Panc1 (cell line): ENCODE measurements at regions not wholly inside any gene's neighbourhood (a gene's known extent, or its start where the extent isn't known, plus 50 kb on each side); places are given as distances from the start of the nearest gene placed in this dataset.

Experiments used
- ATAC-seq: fragments of 200-7000 bp; cut with Tn5 transposase; 2 replicates; pipeline ENCODE4 v1.9.1; 2020; ENCODE audit warnings: mild to moderate bottlenecking, moderate library complexity
- BruUV-seq: library from RNA; stranded (reverse); fragments of 400-500 nt; replicated peaks from 2 replicates; lab custom pipeline; 2021; lab: Mats Ljungman, UMichigan
- CTCF ChIA-PET: fragments of 300-600 bp; sonication (Branson Sonifier 250); formaldehyde crosslinking; loops from one replicate; lab custom pipeline; 2022; ENCODE audit warnings: antibody characterized with exemption; lab: Charles Lee
- POLR2A ChIA-PET: fragments of 300-600 bp; sonication (Branson Sonifier 250); formaldehyde crosslinking; loops from one replicate; lab custom pipeline; 2022; ENCODE audit warnings: antibody characterized with exemption; lab: Charles Lee
- DNase-seq: peaks from one replicate; pipeline ENCODE4 v3.0.0-alpha.2; 2010; ENCODE audit warnings: low read depth, low spot score
- H3K27ac ChIP-seq: 2 replicates; pipeline ENCODE4 v1.5.1; 2011; ENCODE audit warnings: mild to moderate bottlenecking, low read length, inconsistent platforms
- H3K27me3 ChIP-seq: fragments of 200-500 bp; sonication (Bioruptor generic); 2 replicates; pipeline ENCODE4 v1.6.0; 2014; ENCODE audit warnings: low read length, inconsistent platforms; ENCODE audit not compliant: control insufficient read depth, insufficient read depth
- H3K36me3 ChIP-seq: fragments of 200-500 bp; sonication (Bioruptor generic); 2 replicates; pipeline ENCODE4 v1.5.1; 2014; ENCODE audit warnings: inconsistent platforms, mild to moderate bottlenecking, low read length, moderate library complexity; ENCODE audit not compliant: control insufficient read depth, insufficient read depth
- H3K4me1 ChIP-seq: 2 replicates; pipeline ENCODE4 v1.5.1; 2011; ENCODE audit warnings: inconsistent platforms, mild to moderate bottlenecking, low read length, moderate library complexity; ENCODE audit not compliant: control insufficient read depth, insufficient read depth
- H3K4me3 ChIP-seq, 2 experiments: 2 replicates each; pipeline ENCODE4 v1.5.1; 2011 to 2012; ENCODE audit warnings: low read depth in 2 of 2, low read length in 2 of 2, mild to moderate bottlenecking in 2 of 2, inconsistent platforms in 1 of 2, moderate library complexity in 1 of 2
- H3K9me3 ChIP-seq: fragments of 200-500 bp; sonication (Bioruptor generic); 2 replicates; pipeline ENCODE4 v1.5.1; 2014; ENCODE audit warnings: low read depth, mild to moderate bottlenecking, inconsistent platforms, low read length, moderate library complexity; ENCODE audit not compliant: control insufficient read depth, insufficient read depth
- CTCF ChIP-seq: fragments of 450-650 bp; IDR thresholded peaks from 2 replicates; pipeline ENCODE4 v1.5.1; 2017; ENCODE audit warnings: mild to moderate bottlenecking
- POLR2AphosphoS5 ChIP-seq: IDR thresholded peaks from 2 replicates; pipeline ENCODE4 v1.6.1; 2012; ENCODE audit warnings: mild to moderate bottlenecking, low read depth, low read length, moderate library complexity
- REST ChIP-seq, 2 experiments: IDR thresholded peaks; 2 replicates each; pipeline ENCODE4 v1.6.1; 2011 to 2012; ENCODE audit warnings: low read depth in 2 of 2, control low read depth in 1 of 2, low read length in 1 of 2, mild to moderate bottlenecking in 1 of 2, moderate library complexity in 1 of 2; ENCODE audit not compliant: insufficient read depth in 1 of 2
- SIN3A ChIP-seq: IDR thresholded peaks from 2 replicates; pipeline ENCODE4 v1.6.1; 2012; ENCODE audit warnings: low read depth, mild to moderate bottlenecking, low read length, moderate library complexity, borderline replicate concordance; ENCODE audit not compliant: insufficient read depth
- TCF7L2 ChIP-seq: IDR thresholded peaks from 2 replicates; pipeline ENCODE4 v1.6.1; 2011; ENCODE audit warnings: mild to moderate bottlenecking, low read depth, low read length, inconsistent platforms
- in situ Hi-C: cut with HindIII; loops from 2 replicates; pipeline ENCODE4 v1.10.0; 2016; ENCODE audit warnings: low sequenced_read_pairs, low pct_unique_long_range_greater_than_20kb
- intact Hi-C: fragments of 100-400 bp; cut with micrococcal nuclease; formaldehyde crosslinking; loops from one replicate; pipeline ENCODE4 v1.10.0; 2022; ENCODE audit not compliant: unreplicated experiment

- no TSS peak for BruUV-seq
- Histone ChIP-seq H3K9me3 (no peaks in the 10 kb centered on the region), H3K27ac (no peak overlapping the region), H3K4me1 (no peaks in the 10 kb centered on the region), H3K4me3 (no peak overlapping the region), H3K36me3 (no peaks in the 10 kb centered on the region), H3K27me3 (no peaks in the 10 kb centered on the region)
- ChIA-PET POLR2A (no interaction called here), CTCF (no interaction called here)
- in situ Hi-C loops (no loop called here), intact Hi-C loops (no loop called here)
- DNase-seq (no peak), ATAC-seq (no peak)
- TF ChIP-seq POLR2AphosphoS5 (no peak), SIN3A (no peak), CTCF (no peak), REST (IDR thresholded peaks at IDR 0.05; ENCODE audit: insufficient read depth in 1 of 2, low read depth in 2 of 2, low read length in 1 of 2) (no peak), TCF7L2 (no peak)
Measured at GRCh38 chr9:86459191-86459590, 105.0 kb upstream of the TUT7 start.

GRCh38 chr9:86458191-86458855 is 104.1 kb upstream of the TUT7 start:
- in situ Hi-C loops, result no loop called here
- POLR2A ChIA-PET, result no interaction called here

More at GRCh38 chr9:86458191-86458855, 104.1 kb upstream of the TUT7 start:
- TF ChIP-seq CTCF, result no peak
- no peak for TF ChIP-seq POLR2AphosphoS5
- TF ChIP-seq REST (IDR thresholded peaks at IDR 0.05; ENCODE audit: insufficient read depth in 1 of 2, low read depth in 2 of 2, low read length in 1 of 2), result no peak
- no peak for TF ChIP-seq SIN3A
- TF ChIP-seq TCF7L2, result no peak
- Histone ChIP-seq H3K4me1 (no peaks in the 10 kb centered on the region), H3K4me3 (no peak overlapping the region), H3K27me3 (no peaks in the 10 kb centered on the region), H3K9me3 (no peaks in the 10 kb centered on the region), H3K36me3 (no peaks in the 10 kb centered on the region), H3K27ac (no peak overlapping the region)
- CTCF ChIA-PET, result no interaction called here
- DNase-seq (no peak), ATAC-seq (no peak)
- intact Hi-C loops, result no loop called here
- no TSS peak for BruUV-seq
